IMR-90 (cell line): ENCODE measurements at regions not wholly inside any gene's neighbourhood (a gene's known extent, or its start where the extent isn't known, plus 50 kb on each side); places are given as distances from the start of the nearest gene placed in this dataset.

ENCODE experiments used
- ATAC-seq: fragments of 200-7000 bp; cut with Tn5 transposase; 2 replicates; pipeline ENCODE4 v1.9.1; 2020; ENCODE audit warnings: low read depth, mild to moderate bottlenecking, moderate library complexity
- BruUV-seq: library from RNA; stranded (reverse); fragments of 400-500 nt; replicated peaks from 2 replicates; lab custom pipeline; 2021; lab: Mats Ljungman, UMichigan
- CTCF ChIA-PET: fragments of 300-600 bp; formaldehyde crosslinking; extraction: SDS; loops from one replicate; lab custom pipeline; 2021; ENCODE audit warnings: antibody characterized with exemption; lab: Yijun Ruan, JAX
- POLR2A ChIA-PET: fragments of 300-600 bp; sonication (Branson Sonifier 250); formaldehyde crosslinking; loops from one replicate; lab custom pipeline; 2022; ENCODE audit warnings: antibody characterized with exemption; ENCODE audit not compliant: unreplicated experiment; lab: Charles Lee
- DNase-seq: peaks from one replicate; pipeline ENCODE4 v3.0.0; 2013
- H2AFZ ChIP-seq: replicated peaks from 2 replicates; pipeline ENCODE3; 2013; ENCODE audit warnings: low read length, mild to moderate bottlenecking; ENCODE audit not compliant: poor library complexity
- H2AK5ac ChIP-seq: 2 replicates; pipeline ENCODE4 v1.6.1; 2013; ENCODE audit warnings: low read depth, low read length, inconsistent platforms
- H2AK9ac ChIP-seq: replicated peaks from 2 replicates; pipeline ENCODE3; 2013; ENCODE audit warnings: mild to moderate bottlenecking, low read depth, low read length, moderate library complexity; ENCODE audit not compliant: poor library complexity
- H2BK120ac ChIP-seq: 2 replicates; pipeline ENCODE4 v1.6.1; 2013; ENCODE audit warnings: low read depth, low read length, inconsistent platforms
- H2BK15ac ChIP-seq: 3 replicates; pipeline ENCODE4 v1.6.1; 2013; ENCODE audit warnings: low read depth, low read length, inconsistent platforms
- H2BK20ac ChIP-seq: 2 replicates; pipeline ENCODE4 v1.6.1; 2013; ENCODE audit warnings: low read depth, mild to moderate bottlenecking, inconsistent platforms, low read length, moderate library complexity
- H2BK5ac ChIP-seq: 2 replicates; pipeline ENCODE4 v1.6.1; 2013; ENCODE audit warnings: mild to moderate bottlenecking, low read depth, low read length, inconsistent platforms; ENCODE audit not compliant: poor library complexity, severe bottlenecking
- H3K14ac ChIP-seq: replicated peaks from 2 replicates; pipeline ENCODE4 v1.6.1; 2013; ENCODE audit warnings: low read depth, low read length, inconsistent platforms
- H3K18ac ChIP-seq: 2 replicates; pipeline ENCODE4 v1.6.1; 2013; ENCODE audit warnings: low read depth, low read length, control low read depth
- H3K23ac ChIP-seq: 2 replicates; pipeline ENCODE4 v1.6.1; 2013; ENCODE audit warnings: low read depth, low read length, inconsistent platforms
- H3K27ac ChIP-seq: 2 replicates; pipeline ENCODE4 v1.5.1; 2013; ENCODE audit warnings: mild to moderate bottlenecking, control low read depth, low read length; ENCODE audit not compliant: insufficient read depth
- H3K27me3 ChIP-seq: 2 replicates; pipeline ENCODE4 v1.6.1; 2013; ENCODE audit warnings: low read length; ENCODE audit not compliant: control insufficient read depth, insufficient read depth
- H3K36me3 ChIP-seq: 2 replicates; pipeline ENCODE4 v1.6.1; 2013; ENCODE audit warnings: low read length, mixed read lengths; ENCODE audit not compliant: control insufficient read depth, insufficient read depth
- H3K4ac ChIP-seq: 2 replicates; pipeline ENCODE4 v1.6.1; 2013; ENCODE audit warnings: low read depth, low read length, inconsistent platforms
- H3K4me1 ChIP-seq: 2 replicates; pipeline ENCODE4 v1.6.1; 2013; ENCODE audit warnings: low read length, mixed read lengths; ENCODE audit not compliant: control insufficient read depth, insufficient read depth
- H3K4me2 ChIP-seq: 2 replicates; pipeline ENCODE4 v1.6.1; 2013; ENCODE audit warnings: low read depth, mild to moderate bottlenecking, control low read depth, low read length, moderate library complexity
- H3K4me3 ChIP-seq: 2 replicates; pipeline ENCODE4 v1.5.1; 2013; ENCODE audit warnings: low read depth, mild to moderate bottlenecking, control low read depth, low read length, moderate library complexity; ENCODE audit not compliant: insufficient read depth
- H3K56ac ChIP-seq: 2 replicates; pipeline ENCODE4 v1.6.1; 2013; ENCODE audit warnings: low read length, inconsistent platforms; ENCODE audit not compliant: insufficient read depth; ENCODE audit errors: extremely low read depth
- H3K79me1 ChIP-seq, 2 experiments: 2 replicates each; pipeline ENCODE4 v1.6.1; 2013; ENCODE audit warnings: low read length in 2 of 2, inconsistent platforms in 1 of 2, low read depth in 1 of 2
- H3K9ac ChIP-seq: 2 replicates; pipeline ENCODE4 v1.6.1; 2013; ENCODE audit warnings: low read depth, low read length, control low read depth
- H3K9me1 ChIP-seq: 2 replicates; pipeline ENCODE4 v1.6.1; 2013; ENCODE audit warnings: low read length, inconsistent platforms; ENCODE audit not compliant: insufficient read depth
- H3K9me3 ChIP-seq: 2 replicates; pipeline ENCODE4 v1.6.1; 2013; ENCODE audit warnings: low read length; ENCODE audit not compliant: control insufficient read depth, insufficient read depth
- H4K20me1 ChIP-seq: 2 replicates; pipeline ENCODE4 v1.6.1; 2013; ENCODE audit warnings: low read length, inconsistent platforms; ENCODE audit not compliant: insufficient read depth
- H4K5ac ChIP-seq: 2 replicates; pipeline ENCODE4 v1.6.1; 2013; ENCODE audit warnings: mild to moderate bottlenecking, low read depth, low read length, control low read depth
- H4K8ac ChIP-seq, 2 experiments: 2 replicates each; pipeline ENCODE4 v1.6.1; 2013; ENCODE audit warnings: low read depth in 2 of 2, low read length in 2 of 2, control low read depth in 1 of 2, inconsistent platforms in 1 of 2
- H4K91ac ChIP-seq: 2 replicates; pipeline ENCODE4 v1.6.1; 2013; ENCODE audit warnings: low read depth, low read length, inconsistent platforms; ENCODE audit not compliant: insufficient read depth
- BHLHE40 ChIP-seq: fragments of 150-350 bp; IDR thresholded peaks from 2 replicates; pipeline ENCODE4 v1.6.1; 2016; ENCODE audit warnings: mild to moderate bottlenecking, low read depth, low read length
- CEBPB ChIP-seq: IDR thresholded peaks from 2 replicates; pipeline ENCODE4 v1.6.1; 2012; ENCODE audit warnings: low read depth, low read length, improper control_type of control experiment
- CHD1 ChIP-seq: IDR thresholded peaks from 2 replicates; pipeline ENCODE4 v1.6.1; 2012; ENCODE audit warnings: low read depth, low read length, improper control_type of control experiment
- FOS ChIP-seq: fragments of 150-350 bp; IDR thresholded peaks from 2 replicates; pipeline ENCODE4 v1.6.1; 2016; ENCODE audit warnings: low read depth, low read length
- MAFK ChIP-seq: IDR thresholded peaks from 2 replicates; pipeline ENCODE4 v1.6.1; 2012; ENCODE audit warnings: low read depth, low read length, improper control_type of control experiment
- MAZ ChIP-seq: IDR thresholded peaks from 2 replicates; pipeline ENCODE4 v1.6.1; 2012; ENCODE audit warnings: low read depth, mild to moderate bottlenecking, low read length, improper control_type of control experiment, moderate library complexity, borderline replicate concordance
- MXI1 ChIP-seq: IDR thresholded peaks from 2 replicates; pipeline ENCODE4 v1.6.1; 2012; ENCODE audit warnings: low read depth, mild to moderate bottlenecking, low read length, moderate library complexity, borderline replicate concordance
- NFE2L2 ChIP-seq: fragments of 150-350 bp; IDR thresholded peaks from 2 replicates; pipeline ENCODE4 v1.6.1; 2016; ENCODE audit warnings: low read depth, mild to moderate bottlenecking, low read length
- POLR2A ChIP-seq: IDR thresholded peaks from 2 replicates; pipeline ENCODE4 v1.6.1; 2012; ENCODE audit warnings: mild to moderate bottlenecking, low read depth, low read length
- RAD21 ChIP-seq: IDR thresholded peaks from 2 replicates; pipeline ENCODE4 v1.6.1; 2012; ENCODE audit warnings: low read length, improper control_type of control experiment
- RCOR1 ChIP-seq: IDR thresholded peaks from 2 replicates; pipeline ENCODE4 v1.6.1; 2012; ENCODE audit warnings: mild to moderate bottlenecking, low read length, improper control_type of control experiment; ENCODE audit not compliant: insufficient replicate concordance
- RFX5 ChIP-seq: IDR thresholded peaks from 2 replicates; pipeline ENCODE4 v1.8.0; 2012; ENCODE audit warnings: low read depth, mild to moderate bottlenecking, low read length, moderate library complexity
- SMC3 ChIP-seq: fragments of 150-350 bp; IDR thresholded peaks from 2 replicates; pipeline ENCODE4 v1.6.1; 2016; ENCODE audit warnings: low read depth, mild to moderate bottlenecking, antibody characterized with exemption, low read length, moderate library complexity
- USF2 ChIP-seq: fragments of 150-350 bp; IDR thresholded peaks from 2 replicates; pipeline ENCODE4 v1.6.1; 2017; ENCODE audit warnings: mild to moderate bottlenecking, antibody characterized with exemption, low read length, low read depth
- WGBS, 2 experiments: methylation state at CpG; one replicate each; pipeline versions ENCODE4 v1.1.5 to v1.1.7; 2013; ENCODE audit warnings: missing lambda C conversion rate in 2 of 2; ENCODE audit not compliant: insufficient read length in 1 of 2; ENCODE audit errors: extremely low coverage in 2 of 2; 5-methylcytosine and 5-hydroxymethylcytosine counted together
- dilution Hi-C: fragments of 300-500 bp; cut with HindIII; formaldehyde crosslinking; loops from one replicate; pipeline ENCODE4 v1.14.3; 2018; ENCODE audit warnings: low sequenced_read_pairs; ENCODE audit not compliant: unreplicated experiment
- in situ Hi-C: fragments of 300-500 bp; cut with MboI; formaldehyde crosslinking; loops from 3 replicates; pipeline ENCODE4 v1.14.3; 2019; ENCODE audit warnings: low sequenced_read_pairs, inconsistent platforms, mixed read lengths
- intact Hi-C: fragments of 100-400 bp; cut with micrococcal nuclease; formaldehyde crosslinking; loops from 2 replicates; pipeline ENCODE4 v1.10.0; 2022
- TF ChIP-seq, protein P1 (sequence below): fragments of 150-350 bp; IDR thresholded peaks from 2 replicates; pipeline ENCODE4 v1.6.1; 2016; ENCODE audit warnings: low read depth, mild to moderate bottlenecking, low read length, moderate library complexity, borderline replicate concordance
- TF ChIP-seq, protein P2 (sequence below): conservative IDR thresholded peaks from 2 replicates; pipeline ENCODE4 v1.5.1; 2012; ENCODE audit warnings: mild to moderate bottlenecking, low read depth, low read length, improper control_type of control experiment

DNA sequence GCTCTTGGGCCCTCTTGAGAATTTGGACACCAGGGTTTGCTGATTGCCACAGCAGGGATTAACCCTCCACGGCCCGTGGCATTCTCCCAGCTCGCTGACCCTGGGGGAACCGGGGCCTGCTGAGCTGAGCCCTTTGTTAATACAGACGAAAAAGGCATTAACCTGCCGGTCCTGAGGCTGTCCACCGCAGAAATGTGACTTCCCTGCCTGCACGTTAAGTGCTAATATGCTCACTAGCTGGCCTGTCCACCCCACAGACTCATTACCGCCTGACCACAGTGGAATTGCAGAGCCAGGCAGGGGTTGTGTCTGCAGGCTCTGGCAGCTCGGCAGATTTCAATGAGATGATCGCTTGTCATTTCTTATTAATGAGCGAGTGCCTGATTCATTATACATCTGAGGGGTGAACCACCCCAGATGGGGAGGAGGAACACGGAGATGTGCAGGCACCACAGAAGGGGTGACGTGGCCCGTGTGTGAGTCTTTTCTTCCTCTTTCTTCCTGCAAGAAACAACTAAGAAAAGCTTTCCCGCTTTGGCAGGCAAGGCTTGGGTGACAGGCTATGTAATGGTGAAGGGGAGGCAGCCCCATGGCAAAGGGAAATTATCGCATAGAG lies 126.0 kb downstream of the GLI2 start:
- H2AFZ ChIP-seq, result no peak overlapping the region
- intact Hi-C loops, result no loop called here

More for the DNA sequence above, 126.0 kb downstream of the GLI2 start:
- in situ Hi-C loops, result no loop called here
- WGBS, 2 experiments, result 60% methylated on average over 8 of the region's 17 CpGs; no CpG with 5 or more reads in 1 of the 2 experiments
- H4K91ac ChIP-seq, result peak overlapping the region; percentile 38; the same call in 1 of the 2 replicates
- H3K9ac ChIP-seq, result no peak overlapping the region
- peak overlapping the region; percentile 18; the same call in 1 of the 2 replicates for H3K23ac ChIP-seq
- H3K9me3 ChIP-seq, result no peaks in the 10 kb centered on the region
- H3K9me1 ChIP-seq, result peaks cover 77% of the 10 kb centered on the region
- peaks cover 2% of the 10 kb centered on the region; the same call in 1 of the 2 replicates for H3K36me3 ChIP-seq
- peak overlapping the region; percentile 66 for H2AK9ac ChIP-seq
- H3K79me1 ChIP-seq, result peaks cover 44 to 96% of the 10 kb centered on the region in 2 experiments; a peak in 3 of 4 replicates
- no peak overlapping the region for H3K27ac ChIP-seq
- TF ChIP-seq POLR2A (no peak), MAZ (no peak), MXI1 (no peak), RAD21 (no peak), RFX5 (no peak), CEBPB (no peak), SMC3 (no peak), RCOR1 (no peak), MAFK (no peak), CHD1 (no peak), FOS (no peak), BHLHE40 (no peak), USF2 (no peak), NFE2L2 (no peak)
- TF ChIP-seq, protein P1, sequence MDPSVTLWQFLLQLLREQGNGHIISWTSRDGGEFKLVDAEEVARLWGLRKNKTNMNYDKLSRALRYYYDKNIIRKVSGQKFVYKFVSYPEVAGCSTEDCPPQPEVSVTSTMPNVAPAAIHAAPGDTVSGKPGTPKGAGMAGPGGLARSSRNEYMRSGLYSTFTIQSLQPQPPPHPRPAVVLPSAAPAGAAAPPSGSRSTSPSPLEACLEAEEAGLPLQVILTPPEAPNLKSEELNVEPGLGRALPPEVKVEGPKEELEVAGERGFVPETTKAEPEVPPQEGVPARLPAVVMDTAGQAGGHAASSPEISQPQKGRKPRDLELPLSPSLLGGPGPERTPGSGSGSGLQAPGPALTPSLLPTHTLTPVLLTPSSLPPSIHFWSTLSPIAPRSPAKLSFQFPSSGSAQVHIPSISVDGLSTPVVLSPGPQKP, result no peak
- TF ChIP-seq, protein P2, sequence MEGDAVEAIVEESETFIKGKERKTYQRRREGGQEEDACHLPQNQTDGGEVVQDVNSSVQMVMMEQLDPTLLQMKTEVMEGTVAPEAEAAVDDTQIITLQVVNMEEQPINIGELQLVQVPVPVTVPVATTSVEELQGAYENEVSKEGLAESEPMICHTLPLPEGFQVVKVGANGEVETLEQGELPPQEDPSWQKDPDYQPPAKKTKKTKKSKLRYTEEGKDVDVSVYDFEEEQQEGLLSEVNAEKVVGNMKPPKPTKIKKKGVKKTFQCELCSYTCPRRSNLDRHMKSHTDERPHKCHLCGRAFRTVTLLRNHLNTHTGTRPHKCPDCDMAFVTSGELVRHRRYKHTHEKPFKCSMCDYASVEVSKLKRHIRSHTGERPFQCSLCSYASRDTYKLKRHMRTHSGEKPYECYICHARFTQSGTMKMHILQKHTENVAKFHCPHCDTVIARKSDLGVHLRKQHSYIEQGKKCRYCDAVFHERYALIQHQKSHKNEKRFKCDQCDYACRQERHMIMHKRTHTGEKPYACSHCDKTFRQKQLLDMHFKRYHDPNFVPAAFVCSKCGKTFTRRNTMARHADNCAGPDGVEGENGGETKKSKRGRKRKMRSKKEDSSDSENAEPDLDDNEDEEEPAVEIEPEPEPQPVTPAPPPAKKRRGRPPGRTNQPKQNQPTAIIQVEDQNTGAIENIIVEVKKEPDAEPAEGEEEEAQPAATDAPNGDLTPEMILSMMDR, result no peak
- no peak overlapping the region for H3K4me3 ChIP-seq
- ATAC-seq, result peak; percentile 32
- no peak overlapping the region for H3K56ac ChIP-seq
- no peak overlapping the region; a peak in 1 of 4 replicates for H4K8ac ChIP-seq
- peaks cover 47% of the 10 kb centered on the region for H3K4me1 ChIP-seq
- 0 out of 2 replicates have a peak overlapping the region, but pooled peaks have one; percentile 18 for H3K14ac ChIP-seq
- H3K4ac ChIP-seq, result peak overlapping the region; percentile 65
- H4K5ac ChIP-seq, result no peak overlapping the region
- ChIA-PET CTCF (no interaction called here), POLR2A (no interaction called here)
- no peak overlapping the region for H2BK20ac ChIP-seq
- dilution Hi-C loops, result no loop called here
- H4K20me1 ChIP-seq, result peaks cover 74% of the 10 kb centered on the region
- no peaks in the 10 kb centered on the region for H3K27me3 ChIP-seq
- peak; percentile 66 for DNase-seq
- H2AK5ac ChIP-seq, result no peak overlapping the region; the same call in 1 of the 2 replicates
- H3K4me2 ChIP-seq, result no peak overlapping the region
- H2BK5ac ChIP-seq, result no peak overlapping the region
- BruUV-seq, result no TSS peak
- no peak overlapping the region for H3K18ac ChIP-seq
- peak overlapping the region; percentile 9; the same call in 1 of the 2 replicates for H2BK120ac ChIP-seq
- no peak overlapping the region for H2BK15ac ChIP-seq
